Germinal center (tissue), 1 donor: ENCODE measurements at regions not wholly inside any gene's neighbourhood (a gene's known extent, or its start where the extent isn't known, plus 50 kb on each side); places are given as distances from the start of the nearest gene placed in this dataset.
"Not testable (repeated sequence)": the region's sequence is repeated elsewhere in the genome, so short reads cannot be mapped to it uniquely, and the experiment has no call there.

Source experiments
- DNase-seq: peaks from one replicate; pipeline ENCODE4 v3.0.0; 2012; ENCODE audit warnings: mixed read lengths, low spot score

DNA sequence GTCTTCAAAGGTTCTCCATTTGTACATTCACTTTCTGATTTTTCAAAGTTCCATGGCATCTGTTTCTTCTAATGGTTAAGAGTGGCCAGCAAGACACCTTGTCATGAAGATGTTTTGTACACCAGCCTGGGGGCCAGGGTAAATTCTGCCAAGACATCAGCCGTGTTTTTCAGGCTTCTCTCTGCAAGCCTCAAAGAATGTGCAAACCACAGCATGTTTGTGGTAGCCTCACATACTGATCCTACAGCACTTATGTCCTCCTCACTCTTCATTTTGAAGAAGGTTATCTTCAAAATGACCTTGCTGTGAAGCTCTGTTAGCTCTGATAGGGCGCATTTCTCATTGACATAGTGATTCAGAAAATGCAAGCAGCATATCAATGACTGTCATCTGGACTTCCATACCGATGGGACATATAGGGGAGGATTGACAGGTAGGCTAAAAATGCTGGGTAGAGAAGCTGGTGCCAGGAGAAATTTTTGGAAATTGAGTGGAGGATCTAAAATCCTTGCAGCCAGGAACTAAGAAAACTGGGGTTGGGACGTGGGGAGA is 59.3 kb upstream of the SPTLC3 start:
- no peak for DNase-seq

DNA sequence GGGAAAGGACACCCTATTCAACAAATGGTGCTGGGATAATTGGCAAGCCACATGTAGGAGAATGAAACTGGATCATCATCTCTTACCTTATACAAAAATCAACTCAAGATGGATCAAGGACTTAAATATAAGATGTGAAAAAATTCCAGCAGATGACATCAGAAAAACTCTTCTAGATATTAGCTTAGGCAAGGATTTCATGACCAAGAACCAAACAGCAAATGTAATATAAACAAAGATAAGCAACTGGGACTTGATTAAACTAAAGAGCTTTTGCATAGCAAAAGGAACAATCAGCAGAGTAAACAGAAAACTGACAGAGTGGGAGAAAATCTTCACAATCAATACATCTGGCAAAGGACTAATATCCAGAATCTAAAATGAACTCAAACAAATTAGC is 54.5 kb upstream of the SPTLC3 start:
- not testable (repeated sequence) for DNase-seq

DNA sequence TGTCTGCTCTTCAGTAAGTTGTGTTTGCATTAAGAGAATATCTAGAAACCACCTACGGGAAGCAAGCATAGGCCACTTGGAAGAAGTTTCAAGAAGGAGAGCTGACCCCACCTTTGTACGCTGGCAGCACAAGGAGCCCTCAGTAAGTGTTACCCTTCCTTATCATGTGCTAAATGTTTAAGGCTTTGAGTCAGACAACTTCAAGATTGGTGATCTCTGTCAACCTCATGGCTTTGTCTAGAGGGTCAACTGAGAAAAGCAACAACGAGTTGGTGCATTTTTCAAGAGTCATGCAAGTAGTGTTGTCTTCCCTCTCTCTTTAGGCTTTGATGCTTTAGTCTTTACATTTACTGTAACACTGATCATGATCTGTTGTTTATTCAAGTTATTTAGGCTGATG is 53.2 kb upstream of the SPTLC3 start:
- DNase-seq, result no peak

DNA sequence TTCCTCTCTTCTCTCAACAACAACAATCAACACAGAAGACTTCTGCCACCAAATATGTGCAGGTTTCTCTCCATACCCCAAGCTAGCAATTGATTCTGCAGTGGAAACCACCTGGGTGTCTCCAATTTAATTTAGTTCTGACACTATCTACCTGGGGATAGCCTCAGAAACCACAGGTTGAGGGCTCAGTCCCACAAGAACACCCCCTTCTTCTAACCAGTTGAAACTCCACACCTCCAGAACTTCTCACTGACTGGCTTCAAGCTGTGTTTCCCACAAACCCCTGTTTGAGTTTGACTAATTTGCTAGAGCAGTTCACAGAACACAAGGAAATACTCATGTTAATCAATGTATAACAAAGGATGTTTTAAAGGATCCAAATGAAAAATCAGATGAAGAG is 52.5 kb upstream of the SPTLC3 start:
- DNase-seq, result no peak

DNA sequence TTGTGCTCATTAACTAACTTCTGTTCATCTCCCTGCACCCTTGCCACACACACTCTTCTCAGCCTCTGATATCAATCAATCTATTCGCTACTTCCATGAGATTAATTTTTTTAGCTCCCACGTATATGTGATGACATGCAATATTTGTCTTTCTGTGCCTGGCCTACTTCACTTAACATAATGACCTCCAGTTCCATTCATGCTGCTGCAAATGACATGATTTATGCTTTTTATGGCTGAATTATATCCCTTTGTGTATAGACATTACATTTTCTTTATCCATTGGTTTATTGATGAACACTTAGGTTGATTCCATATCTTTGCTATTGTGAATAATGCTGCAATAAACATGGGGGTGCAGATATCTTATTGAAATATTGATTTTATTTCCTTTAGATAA is 50.8 kb upstream of the SPTLC3 start:
- DNase-seq, result no peak
